ENCODE measurements at regions not wholly inside any gene's neighbourhood (a gene's known extent, or its start where the extent isn't known, plus 50 kb on each side); places are given as distances from the start of the nearest gene placed in this dataset.

GRCh38 chr11:45724153-45724552 is 58.7 kb upstream of the CHST1 start:
- DNase-seq (peak; percentile 8), ATAC-seq (no peak)

GRCh38 chr11:45723397-45723796 is 58.0 kb upstream of the CHST1 start:
- DNase-seq (no peak), ATAC-seq (no peak)

- no peak for ATAC-seq
Observed at GRCh38 chr11:45722144-45722543, 56.7 kb upstream of the CHST1 start.

GRCh38 chr11:45717526-45717925 is 52.1 kb upstream of the CHST1 start:
- no peak for ATAC-seq
- no peak for DNase-seq

More at GRCh38 chr11:45722144-45722543, 56.7 kb upstream of the CHST1 start:
- no peak for DNase-seq

- ATAC-seq, result no peak
- DNase-seq, result no peak
Observed at GRCh38 chr11:45715418-45715817, 50.0 kb upstream of the CHST1 start.
